ENCODE measurements at regions not wholly inside any gene's neighbourhood (a gene's known extent, or its start where the extent isn't known, plus 50 kb on each side); places are given as distances from the start of the nearest gene placed in this dataset.

GRCh38 chr10:105585753-105586152, 944.7 kb downstream of the SORCS3 start:
- TF ChIP-seq POLR2A (IDR thresholded peaks at IDR 0.05) (no peak), CTCF (IDR thresholded peaks at IDR 0.05) (no peak)

Data from uterus (tissue), 2 donors.